A673 (cell line): ENCODE measurements at regions not wholly inside any gene's neighbourhood (a gene's known extent, or its start where the extent isn't known, plus 50 kb on each side); places are given as distances from the start of the nearest gene placed in this dataset.

Experiments used
- EZH2 ChIP-seq: fragments of 200-600 bp; sonication (generic); IDR thresholded peaks from 2 replicates; pipeline ENCODE4 v1.6.1; 2017; ENCODE audit warnings: borderline replicate concordance, low read depth, mild to moderate bottlenecking, mixed read lengths, antibody characterized with exemption, low read length; ENCODE audit not compliant: poor library complexity, severe bottlenecking
- TF ChIP-seq, protein P1 (sequence below): fragments of 300-800, 200-600 bp; sonication (generic); conservative IDR thresholded peaks from 2 replicates; pipeline ENCODE4 v1.5.1; 2017; ENCODE audit warnings: low read depth, mild to moderate bottlenecking, antibody characterized with exemption, low read length, moderate library complexity, mixed read lengths

DNA sequence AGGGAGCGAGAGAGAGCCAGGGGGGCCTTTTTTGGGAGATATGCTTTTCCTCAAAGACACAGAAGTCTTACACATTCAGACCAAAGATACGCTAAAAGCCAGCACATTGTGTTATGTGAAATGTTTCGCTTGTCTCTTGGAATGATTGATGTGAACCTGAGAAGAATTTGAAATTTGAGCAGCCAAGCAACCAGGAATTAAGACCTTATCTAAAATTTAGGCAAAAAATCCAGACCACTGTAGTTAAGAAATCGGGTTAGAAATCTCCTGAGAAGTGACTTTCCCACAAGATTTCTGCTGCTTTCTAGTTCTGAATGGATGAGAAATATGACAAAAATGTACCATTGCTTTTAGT, 223.2 kb upstream of the GMDS start:
- TF ChIP-seq, protein P1, sequence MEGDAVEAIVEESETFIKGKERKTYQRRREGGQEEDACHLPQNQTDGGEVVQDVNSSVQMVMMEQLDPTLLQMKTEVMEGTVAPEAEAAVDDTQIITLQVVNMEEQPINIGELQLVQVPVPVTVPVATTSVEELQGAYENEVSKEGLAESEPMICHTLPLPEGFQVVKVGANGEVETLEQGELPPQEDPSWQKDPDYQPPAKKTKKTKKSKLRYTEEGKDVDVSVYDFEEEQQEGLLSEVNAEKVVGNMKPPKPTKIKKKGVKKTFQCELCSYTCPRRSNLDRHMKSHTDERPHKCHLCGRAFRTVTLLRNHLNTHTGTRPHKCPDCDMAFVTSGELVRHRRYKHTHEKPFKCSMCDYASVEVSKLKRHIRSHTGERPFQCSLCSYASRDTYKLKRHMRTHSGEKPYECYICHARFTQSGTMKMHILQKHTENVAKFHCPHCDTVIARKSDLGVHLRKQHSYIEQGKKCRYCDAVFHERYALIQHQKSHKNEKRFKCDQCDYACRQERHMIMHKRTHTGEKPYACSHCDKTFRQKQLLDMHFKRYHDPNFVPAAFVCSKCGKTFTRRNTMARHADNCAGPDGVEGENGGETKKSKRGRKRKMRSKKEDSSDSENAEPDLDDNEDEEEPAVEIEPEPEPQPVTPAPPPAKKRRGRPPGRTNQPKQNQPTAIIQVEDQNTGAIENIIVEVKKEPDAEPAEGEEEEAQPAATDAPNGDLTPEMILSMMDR, result no peak
- no peak for TF ChIP-seq EZH2
